ENCODE measurements at regions not wholly inside any gene's neighbourhood (a gene's known extent, or its start where the extent isn't known, plus 50 kb on each side); places are given as distances from the start of the nearest gene placed in this dataset.

DNA sequence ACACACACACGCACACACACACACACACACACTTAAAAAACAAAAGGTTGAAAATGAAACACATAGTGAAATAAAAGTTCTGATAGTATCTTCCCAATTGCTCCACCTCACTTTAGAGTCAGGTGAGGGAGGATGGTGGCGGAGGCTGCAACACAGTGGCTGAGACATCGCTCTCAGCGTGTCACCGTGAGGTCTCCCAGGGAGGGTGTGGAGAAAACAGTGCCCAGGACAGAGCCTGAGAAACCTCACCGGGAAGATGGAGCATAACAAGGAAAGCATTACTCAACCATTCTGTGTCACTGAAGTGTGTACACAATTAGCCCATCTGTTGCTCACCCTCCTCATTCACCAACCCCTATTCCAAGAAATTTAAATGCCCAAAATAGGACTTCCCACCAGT, 111.4 kb upstream of the USP29 start:
- H3K9me3 ChIP-seq, result no peaks in the 10 kb centered on the region
- H3K27me3 ChIP-seq (replicated peaks; ENCODE audit: control insufficient read depth, insufficient read depth, low read length), result no peaks in the 10 kb centered on the region
- CTCF ChIA-PET, result no interaction called here
- no peak overlapping the region for H3K4me3 ChIP-seq (ENCODE audit: low read depth, low read length)
- intact Hi-C loops (cut with micrococcal nuclease; ENCODE audit: unreplicated experiment), result no loop called here
- Mint-ChIP-seq H3K36me3 (ENCODE audit: insufficient read depth, unreplicated experiment) (no peaks in the 10 kb centered on the region), H3K9me3 (ENCODE audit: unreplicated experiment) (peaks cover 48% of the 10 kb centered on the region), H3K4me3 (ENCODE audit: unreplicated experiment) (no peak overlapping the region), H3K4me1 (ENCODE audit: low read depth, unreplicated experiment) (no peaks in the 10 kb centered on the region), H3K27ac (ENCODE audit: unreplicated experiment) (no peak overlapping the region), H3K27me3 (ENCODE audit: insufficient read depth, unreplicated experiment) (no peaks in the 10 kb centered on the region)
- no peaks in the 10 kb centered on the region for H3K4me1 ChIP-seq
- TF ChIP-seq, protein P1, sequence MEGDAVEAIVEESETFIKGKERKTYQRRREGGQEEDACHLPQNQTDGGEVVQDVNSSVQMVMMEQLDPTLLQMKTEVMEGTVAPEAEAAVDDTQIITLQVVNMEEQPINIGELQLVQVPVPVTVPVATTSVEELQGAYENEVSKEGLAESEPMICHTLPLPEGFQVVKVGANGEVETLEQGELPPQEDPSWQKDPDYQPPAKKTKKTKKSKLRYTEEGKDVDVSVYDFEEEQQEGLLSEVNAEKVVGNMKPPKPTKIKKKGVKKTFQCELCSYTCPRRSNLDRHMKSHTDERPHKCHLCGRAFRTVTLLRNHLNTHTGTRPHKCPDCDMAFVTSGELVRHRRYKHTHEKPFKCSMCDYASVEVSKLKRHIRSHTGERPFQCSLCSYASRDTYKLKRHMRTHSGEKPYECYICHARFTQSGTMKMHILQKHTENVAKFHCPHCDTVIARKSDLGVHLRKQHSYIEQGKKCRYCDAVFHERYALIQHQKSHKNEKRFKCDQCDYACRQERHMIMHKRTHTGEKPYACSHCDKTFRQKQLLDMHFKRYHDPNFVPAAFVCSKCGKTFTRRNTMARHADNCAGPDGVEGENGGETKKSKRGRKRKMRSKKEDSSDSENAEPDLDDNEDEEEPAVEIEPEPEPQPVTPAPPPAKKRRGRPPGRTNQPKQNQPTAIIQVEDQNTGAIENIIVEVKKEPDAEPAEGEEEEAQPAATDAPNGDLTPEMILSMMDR (IDR thresholded peaks at IDR 0.05; ENCODE audit: insufficient read depth in 1 of 2, low read depth in 1 of 2, low read length in 1 of 2, severe bottlenecking in 1 of 2, unreplicated experiment in 1 of 2), result no peak
- H3K36me3 ChIP-seq (ENCODE audit: control insufficient read depth, insufficient read depth, low read length), result no peaks in the 10 kb centered on the region
- no peak for DNase-seq
- POLR2A ChIA-PET, result no interaction called here
- BruUV-seq (replicated peaks), result no TSS peak

DNA sequence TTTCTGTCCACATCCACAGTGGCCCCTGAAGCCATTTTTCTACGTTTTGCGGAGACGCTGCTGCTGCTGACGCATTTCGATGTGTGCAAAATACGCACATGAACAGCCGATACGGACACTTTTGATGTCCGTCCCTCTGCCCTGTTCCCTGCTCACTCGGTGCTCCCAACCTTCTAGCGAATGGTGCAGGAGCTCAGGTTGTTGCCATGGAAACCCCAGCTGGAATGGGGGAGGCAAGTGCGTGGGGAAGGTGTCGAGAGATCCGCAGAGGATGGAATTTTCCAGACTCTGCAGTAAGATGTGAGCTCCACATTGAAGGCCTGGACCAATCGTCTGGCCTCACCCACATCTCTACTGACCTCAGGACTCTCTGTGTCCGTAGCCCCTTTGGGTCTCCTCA, 109.2 kb upstream of the USP29 start:
- no peak for DNase-seq
- H3K27ac Mint-ChIP-seq (ENCODE audit: unreplicated experiment), result no peak overlapping the region
- intact Hi-C loops (cut with micrococcal nuclease; ENCODE audit: unreplicated experiment), result no loop called here
- Histone ChIP-seq H3K4me1 (no peaks in the 10 kb centered on the region), H3K36me3 (ENCODE audit: control insufficient read depth, insufficient read depth, low read length) (no peaks in the 10 kb centered on the region), H3K27me3 (replicated peaks; ENCODE audit: control insufficient read depth, insufficient read depth, low read length) (no peaks in the 10 kb centered on the region), H3K4me3 (ENCODE audit: low read depth, low read length) (no peak overlapping the region), H3K9me3 (no peaks in the 10 kb centered on the region)
- H3K4me3 Mint-ChIP-seq (ENCODE audit: unreplicated experiment), result no peak overlapping the region
- ChIA-PET CTCF (no interaction called here), POLR2A (no interaction called here)
- no peaks in the 10 kb centered on the region for H3K36me3 Mint-ChIP-seq (ENCODE audit: insufficient read depth, unreplicated experiment)
- H3K4me1 Mint-ChIP-seq (ENCODE audit: low read depth, unreplicated experiment), result no peaks in the 10 kb centered on the region
- H3K9me3 Mint-ChIP-seq (ENCODE audit: unreplicated experiment), result peaks cover 60% of the 10 kb centered on the region
- BruUV-seq (replicated peaks), result no TSS peak
- TF ChIP-seq, protein P1 (IDR thresholded peaks at IDR 0.05; ENCODE audit: insufficient read depth in 1 of 2, low read depth in 1 of 2, low read length in 1 of 2, severe bottlenecking in 1 of 2, unreplicated experiment in 1 of 2), result no peak
- no peaks in the 10 kb centered on the region for H3K27me3 Mint-ChIP-seq (ENCODE audit: insufficient read depth, unreplicated experiment)

DNA sequence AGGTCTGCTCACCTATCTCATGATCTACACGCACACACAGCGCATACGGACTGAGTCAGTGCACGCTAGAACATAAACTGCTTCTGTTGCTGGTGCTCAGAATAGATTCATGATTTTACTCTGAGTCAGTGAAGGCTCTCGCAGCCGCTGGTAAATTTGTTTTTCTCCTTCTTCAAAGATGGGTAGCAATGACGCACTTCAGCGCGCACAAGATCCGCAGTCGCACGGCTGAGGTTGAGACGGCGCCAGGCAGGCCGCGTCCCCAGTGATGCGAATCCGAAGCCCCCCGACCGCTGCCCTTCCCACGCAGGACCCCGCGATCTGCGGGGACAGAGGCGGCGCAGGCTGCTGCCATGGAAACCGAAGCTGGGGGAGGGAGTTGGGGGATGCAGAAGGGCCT, 103.7 kb upstream of the USP29 start:
- TF ChIP-seq, protein P1 (IDR thresholded peaks at IDR 0.05; ENCODE audit: insufficient read depth in 1 of 2, low read depth in 1 of 2, low read length in 1 of 2, severe bottlenecking in 1 of 2, unreplicated experiment in 1 of 2), result no peak
- intact Hi-C loops (cut with micrococcal nuclease; ENCODE audit: unreplicated experiment), result no loop called here

More for the DNA sequence above, 103.7 kb upstream of the USP29 start:
- Histone ChIP-seq H3K27me3 (replicated peaks; ENCODE audit: control insufficient read depth, insufficient read depth, low read length) (no peaks in the 10 kb centered on the region), H3K4me1 (no peaks in the 10 kb centered on the region), H3K4me3 (ENCODE audit: low read depth, low read length) (no peak overlapping the region), H3K9me3 (no peaks in the 10 kb centered on the region), H3K36me3 (ENCODE audit: control insufficient read depth, insufficient read depth, low read length) (no peaks in the 10 kb centered on the region)
- no peak overlapping the region for H3K4me3 Mint-ChIP-seq (ENCODE audit: unreplicated experiment)
- no peak overlapping the region for H3K27ac Mint-ChIP-seq (ENCODE audit: unreplicated experiment)
- no peaks in the 10 kb centered on the region for H3K4me1 Mint-ChIP-seq (ENCODE audit: low read depth, unreplicated experiment)
- POLR2A ChIA-PET, result no interaction called here
- CTCF ChIA-PET, result no interaction called here
- H3K9me3 Mint-ChIP-seq (ENCODE audit: unreplicated experiment), result peaks cover 41% of the 10 kb centered on the region
- H3K36me3 Mint-ChIP-seq (ENCODE audit: insufficient read depth, unreplicated experiment), result no peaks in the 10 kb centered on the region
- DNase-seq, result no peak
- no peaks in the 10 kb centered on the region for H3K27me3 Mint-ChIP-seq (ENCODE audit: insufficient read depth, unreplicated experiment)
- BruUV-seq (replicated peaks), result no TSS peak
